Suprapubic skin (tissue), 4 donors: ENCODE measurements at regions not wholly inside any gene's neighbourhood (a gene's known extent, or its start where the extent isn't known, plus 50 kb on each side); places are given as distances from the start of the nearest gene placed in this dataset.

ENCODE experiments used
- DNase-seq, 2 donors: peaks; one replicate each; pipeline ENCODE4 v3.0.0-alpha.2; 2019; ENCODE audit warnings: low spot score in 2 of 2
- H3K27ac ChIP-seq: fragments of 200-600 bp; sonication (generic); one replicate; pipeline ENCODE4 v1.5.1; 2019
- H3K27me3 ChIP-seq: fragments of 200-600 bp; sonication (generic); one replicate; pipeline ENCODE4 v1.5.1; 2019
- H3K36me3 ChIP-seq: fragments of 200-600 bp; sonication (generic); one replicate; pipeline ENCODE4 v1.5.1; 2019
- H3K4me1 ChIP-seq: fragments of 200-600 bp; sonication (generic); one replicate; pipeline ENCODE4 v1.5.1; 2019
- H3K4me3 ChIP-seq: fragments of 200-600 bp; sonication (generic); one replicate; pipeline ENCODE4 v1.5.1; 2019; ENCODE audit warnings: mild to moderate bottlenecking
- H3K9me3 ChIP-seq: fragments of 200-600 bp; sonication (generic); one replicate; pipeline ENCODE4 v1.5.1; 2019
- EP300 ChIP-seq: sonication (generic); formaldehyde crosslinking; IDR thresholded peaks from one replicate; pipeline ENCODE4 v1.6.1; 2017; ENCODE audit warnings: antibody characterized with exemption
- POLR2A ChIP-seq, 2 donors: fragments of 450-650 bp; IDR thresholded peaks; one replicate each; pipeline ENCODE4 v1.6.1; 2017; ENCODE audit warnings: antibody characterized with exemption in 2 of 2, mild to moderate bottlenecking in 2 of 2, moderate library complexity in 2 of 2
- POLR2AphosphoS5 ChIP-seq, 3 donors: sonication (generic); formaldehyde crosslinking; IDR thresholded peaks; one replicate each; pipeline ENCODE4 v1.6.1; 2017; ENCODE audit warnings: antibody characterized with exemption in 3 of 3
- WGBS: methylation state at CpG from one replicate; pipeline ENCODE4 v1.1.5; 2018; 5-methylcytosine and 5-hydroxymethylcytosine counted together
- TF ChIP-seq, protein P1 (sequence below), 2 donors: fragments of 200-600 bp in 1 of 2; fragments of 450-650 bp in 1 of 2; sonication (generic) in 1 of 2; IDR thresholded peaks; one replicate each; pipeline ENCODE4 v1.5.1; 2016 to 2019; ENCODE audit warnings: antibody characterized with exemption in 2 of 2, mild to moderate bottlenecking in 1 of 2, moderate library complexity in 1 of 2

DNA sequence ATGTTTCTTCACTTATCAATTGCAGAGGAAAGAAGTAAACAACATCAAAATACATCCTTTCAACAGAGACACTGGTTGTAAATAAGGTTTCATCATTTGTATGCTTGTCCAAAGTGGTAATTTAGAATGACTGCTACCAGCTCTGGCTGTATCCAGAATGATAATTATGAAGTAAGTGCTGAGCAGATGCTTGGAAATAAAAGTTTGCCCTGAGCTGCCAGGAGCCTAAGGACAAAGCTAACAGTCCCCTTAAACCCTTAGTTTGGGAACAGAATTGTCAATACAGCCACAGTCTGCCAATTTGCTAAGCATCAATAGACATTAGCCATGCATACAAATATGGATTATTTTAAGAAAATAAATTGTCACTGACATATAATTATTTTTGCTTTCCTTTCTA is 147.0 kb upstream of the SLC13A1 start:
- Histone ChIP-seq H3K4me1 (no peaks in the 10 kb centered on the region), H3K27ac (no peak overlapping the region), H3K36me3 (no peaks in the 10 kb centered on the region), H3K9me3 (no peaks in the 10 kb centered on the region), H3K27me3 (no peaks in the 10 kb centered on the region), H3K4me3 (no peak overlapping the region)
- TF ChIP-seq, protein P1, sequence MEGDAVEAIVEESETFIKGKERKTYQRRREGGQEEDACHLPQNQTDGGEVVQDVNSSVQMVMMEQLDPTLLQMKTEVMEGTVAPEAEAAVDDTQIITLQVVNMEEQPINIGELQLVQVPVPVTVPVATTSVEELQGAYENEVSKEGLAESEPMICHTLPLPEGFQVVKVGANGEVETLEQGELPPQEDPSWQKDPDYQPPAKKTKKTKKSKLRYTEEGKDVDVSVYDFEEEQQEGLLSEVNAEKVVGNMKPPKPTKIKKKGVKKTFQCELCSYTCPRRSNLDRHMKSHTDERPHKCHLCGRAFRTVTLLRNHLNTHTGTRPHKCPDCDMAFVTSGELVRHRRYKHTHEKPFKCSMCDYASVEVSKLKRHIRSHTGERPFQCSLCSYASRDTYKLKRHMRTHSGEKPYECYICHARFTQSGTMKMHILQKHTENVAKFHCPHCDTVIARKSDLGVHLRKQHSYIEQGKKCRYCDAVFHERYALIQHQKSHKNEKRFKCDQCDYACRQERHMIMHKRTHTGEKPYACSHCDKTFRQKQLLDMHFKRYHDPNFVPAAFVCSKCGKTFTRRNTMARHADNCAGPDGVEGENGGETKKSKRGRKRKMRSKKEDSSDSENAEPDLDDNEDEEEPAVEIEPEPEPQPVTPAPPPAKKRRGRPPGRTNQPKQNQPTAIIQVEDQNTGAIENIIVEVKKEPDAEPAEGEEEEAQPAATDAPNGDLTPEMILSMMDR (IDR thresholded peaks at IDR 0.05) = no peak
- no peak for TF ChIP-seq EP300
- TF ChIP-seq POLR2A (IDR thresholded peaks at IDR 0.05) = no peak
- no peak for TF ChIP-seq POLR2AphosphoS5 (IDR thresholded peaks at IDR 0.05)
- DNase-seq = no peak

DNA sequence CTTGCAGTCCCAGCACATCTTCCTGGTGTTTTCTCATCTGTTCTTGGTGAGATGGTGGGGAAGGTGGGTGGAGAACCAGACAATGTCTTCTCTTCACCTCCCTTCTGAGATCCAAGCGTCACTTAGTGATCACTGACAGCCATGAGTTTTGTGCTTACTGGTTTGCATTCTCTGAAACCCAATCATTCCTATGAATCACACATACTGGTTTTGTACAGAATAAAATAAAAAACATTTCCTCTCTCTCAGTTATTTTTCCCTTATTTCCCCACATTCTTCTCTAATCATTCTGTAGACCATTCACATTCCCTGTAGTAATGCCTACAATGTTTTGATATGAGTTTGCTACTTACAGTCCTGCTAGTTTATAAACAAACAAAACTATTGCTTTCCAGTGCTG is 143.8 kb upstream of the SLC13A1 start:
- Histone ChIP-seq H3K4me1 (no peaks in the 10 kb centered on the region), H3K4me3 (no peak overlapping the region), H3K9me3 (no peaks in the 10 kb centered on the region), H3K27ac (no peak overlapping the region), H3K27me3 (no peaks in the 10 kb centered on the region), H3K36me3 (no peaks in the 10 kb centered on the region)
- DNase-seq = no peak
- TF ChIP-seq POLR2A (IDR thresholded peaks at IDR 0.05) (no peak), POLR2AphosphoS5 (IDR thresholded peaks at IDR 0.05) (no peak), EP300 (no peak)
- TF ChIP-seq, protein P1 (IDR thresholded peaks at IDR 0.05) = no peak
- WGBS = 90% methylated on average over 1 of the region's 1 CpG

DNA sequence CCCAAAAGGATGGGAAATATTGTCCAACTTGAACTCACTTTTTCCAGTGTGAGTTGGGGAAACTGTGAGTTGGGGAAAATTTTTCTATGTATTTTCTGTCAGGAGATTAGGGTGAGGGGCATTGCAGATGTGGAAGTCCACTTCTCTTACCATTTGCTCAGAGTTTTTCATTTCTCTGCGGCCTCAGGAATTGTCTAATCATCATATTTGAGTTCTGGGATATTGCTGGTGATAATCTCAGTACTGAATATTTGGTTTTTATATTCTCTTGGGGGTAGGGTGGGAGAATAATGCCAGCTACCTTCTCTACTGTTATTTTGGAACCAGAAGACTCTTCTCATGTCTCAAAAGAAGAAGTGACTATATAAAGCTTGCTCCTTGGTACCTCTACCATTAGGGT is 141.3 kb upstream of the SLC13A1 start:
- H3K9me3 ChIP-seq = no peaks in the 10 kb centered on the region
- 69% methylated on average over 1 of the region's 1 CpG for WGBS
- no peak overlapping the region for H3K4me3 ChIP-seq
- H3K27ac ChIP-seq = no peak overlapping the region
- DNase-seq = no peak
- H3K36me3 ChIP-seq = no peaks in the 10 kb centered on the region
- no peaks in the 10 kb centered on the region for H3K4me1 ChIP-seq
- TF ChIP-seq POLR2A (IDR thresholded peaks at IDR 0.05) = no peak
- no peak for TF ChIP-seq POLR2AphosphoS5 (IDR thresholded peaks at IDR 0.05)
- TF ChIP-seq EP300 = no peak
- TF ChIP-seq, protein P1 (IDR thresholded peaks at IDR 0.05) = no peak
- no peaks in the 10 kb centered on the region for H3K27me3 ChIP-seq

DNA sequence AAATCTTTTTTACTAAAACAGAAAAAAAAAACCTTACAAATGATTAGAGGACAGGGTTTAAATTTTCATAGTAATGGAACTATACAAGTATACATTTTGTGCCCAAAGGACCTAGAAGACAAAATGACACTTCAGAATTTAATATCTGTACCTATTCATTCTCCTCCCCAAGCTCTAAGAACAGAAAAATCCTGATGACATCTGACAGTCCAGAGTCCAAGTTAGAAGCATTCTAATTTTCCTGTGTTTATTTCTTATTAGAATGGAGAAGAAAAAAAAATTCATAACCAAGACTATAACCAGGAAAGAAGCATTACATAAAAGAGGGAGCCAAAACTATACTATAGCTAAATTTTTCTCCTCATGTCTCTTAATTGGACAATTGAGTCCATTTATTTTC is 138.9 kb upstream of the SLC13A1 start:
- no peaks in the 10 kb centered on the region for H3K9me3 ChIP-seq
- no peaks in the 10 kb centered on the region for H3K27me3 ChIP-seq
- TF ChIP-seq, protein P1 (IDR thresholded peaks at IDR 0.05) = no peak
- TF ChIP-seq EP300 (no peak), POLR2A (IDR thresholded peaks at IDR 0.05) (no peak), POLR2AphosphoS5 (IDR thresholded peaks at IDR 0.05) (no peak)
- no peaks in the 10 kb centered on the region for H3K4me1 ChIP-seq
- H3K4me3 ChIP-seq = no peak overlapping the region
- H3K36me3 ChIP-seq = no peaks in the 10 kb centered on the region
- no peak overlapping the region for H3K27ac ChIP-seq
- no peak for DNase-seq

DNA sequence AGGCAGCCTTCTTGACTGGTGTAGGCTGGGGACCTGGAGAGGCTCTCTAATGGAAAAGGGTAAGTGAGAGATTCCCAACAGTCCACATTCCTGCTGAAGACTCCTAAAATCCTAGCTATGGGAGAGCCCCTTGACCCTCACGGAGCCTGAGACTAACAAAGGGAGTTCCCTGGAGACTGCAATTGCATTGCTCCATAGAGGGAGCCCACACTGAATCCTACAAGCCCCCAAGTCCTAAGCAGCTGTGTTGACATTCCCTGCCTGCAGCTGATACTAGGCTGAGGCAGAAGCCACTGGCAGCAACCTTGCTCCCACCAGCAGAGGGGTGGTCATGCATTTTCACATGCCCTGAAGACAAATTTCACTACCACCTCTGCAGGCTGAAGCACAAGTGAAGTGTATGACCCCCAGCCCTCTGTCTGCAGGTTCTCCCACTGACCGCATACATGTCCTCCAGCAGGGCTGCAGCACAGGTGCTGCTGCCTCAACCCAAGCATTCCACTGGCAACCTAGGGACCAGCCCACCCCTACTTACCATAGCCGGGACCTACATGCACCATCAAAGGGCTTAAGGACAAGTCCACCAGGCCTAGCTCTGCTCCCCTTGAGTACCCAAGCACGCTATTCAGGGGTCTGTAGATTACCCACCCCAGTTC is 130.3 kb upstream of the SLC13A1 start:
- 70% methylated on average over 4 of the region's 4 CpGs for WGBS
- Histone ChIP-seq H3K36me3 (no peaks in the 10 kb centered on the region), H3K4me3 (no peak overlapping the region), H3K27ac (no peak overlapping the region), H3K27me3 (no peaks in the 10 kb centered on the region), H3K4me1 (no peaks in the 10 kb centered on the region), H3K9me3 (no peaks in the 10 kb centered on the region)
- DNase-seq = no peak
- TF ChIP-seq, protein P1 (IDR thresholded peaks at IDR 0.05) = no peak
- TF ChIP-seq POLR2AphosphoS5 (IDR thresholded peaks at IDR 0.05) = no peak
- TF ChIP-seq EP300 = no peak
- TF ChIP-seq POLR2A (IDR thresholded peaks at IDR 0.05) = no peak
